Stimulated activated CD4-positive, alpha-beta T cell treated with anti-CD3 and anti-CD28 coated beads, Interleukin-4, amount 100 ng/mL, for 24 hours (primary cell): ENCODE measurements at regions not wholly inside any gene's neighbourhood (a gene's known extent, or its start where the extent isn't known, plus 50 kb on each side); places are given as distances from the start of the nearest gene placed in this dataset.

ENCODE experiments used
- DNase-seq: peaks from one replicate; pipeline ENCODE4 v3.0.0-alpha.2; 2020

- no peak for DNase-seq
Observed at GRCh38 chr4:153141238-153141637, 63.0 kb upstream of the TRIM2 start.

- peak; percentile 60 for DNase-seq
Observed at GRCh38 chr4:153142700-153143438, 61.4 kb upstream of the TRIM2 start.

GRCh38 chr4:153143527-153144348 is 60.5 kb upstream of the TRIM2 start:
- no peak for DNase-seq

DNA sequence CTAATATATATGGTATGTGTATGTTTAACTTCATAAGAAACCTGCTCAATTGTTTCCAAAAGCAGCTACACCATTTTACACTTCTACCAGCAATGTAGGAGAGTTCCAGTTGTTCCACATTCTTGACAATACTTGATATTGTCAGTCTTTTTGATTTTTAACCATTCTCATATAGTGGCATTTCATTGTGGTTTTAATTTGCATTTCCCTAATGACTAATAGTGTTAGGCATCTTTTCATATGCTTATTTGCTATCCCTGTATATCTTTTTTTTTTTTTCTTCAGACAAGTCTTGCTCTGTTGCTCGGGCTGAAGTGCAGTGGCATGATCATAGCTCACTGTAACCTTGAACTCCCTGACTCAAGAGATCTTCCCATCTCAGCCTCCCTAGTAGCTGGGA is 58.2 kb upstream of the TRIM2 start:
- no peak for DNase-seq

GRCh38 chr4:153146961-153147360 is 57.3 kb upstream of the TRIM2 start:
- DNase-seq, result no peak

- DNase-seq, result no peak
Observed at GRCh38 chr4:153148791-153149190, 55.5 kb upstream of the TRIM2 start.

GRCh38 chr4:153151535-153152455 is 52.4 kb upstream of the TRIM2 start:
- DNase-seq, result peak; percentile 38

- DNase-seq, result peak; percentile 73
Observed at GRCh38 chr4:153152501-153153338, 51.5 kb upstream of the TRIM2 start.

GRCh38 chr4:153153339-153153871 is 50.8 kb upstream of the TRIM2 start:
- peak; percentile 68 for DNase-seq

GRCh38 chr4:153154007-153154975 is 50.0 kb upstream of the TRIM2 start:
- DNase-seq, result peak; percentile 9
